ENCODE measurements at regions not wholly inside any gene's neighbourhood (a gene's known extent, or its start where the extent isn't known, plus 50 kb on each side); places are given as distances from the start of the nearest gene placed in this dataset.

GRCh38 chr21:14753466-14754258 is 207.5 kb upstream of the SAMSN1 start:
- H3K4me3 ChIP-seq (ENCODE audit: low read length) = no peak overlapping the region
- no peaks in the 10 kb centered on the region for H4K20me1 ChIP-seq (ENCODE audit: control insufficient read depth, insufficient read depth, low read depth, low read length)
- H3K27ac ChIP-seq (ENCODE audit: low read depth, low read length) = no peak overlapping the region
- no peaks in the 10 kb centered on the region for H3K27me3 ChIP-seq (ENCODE audit: control insufficient read depth, low read length)
- no peaks in the 10 kb centered on the region for H3F3A ChIP-seq (ENCODE audit: control insufficient read depth, insufficient read depth)
- H3K9me3 ChIP-seq (ENCODE audit: control insufficient read depth, insufficient read depth, low read length) = no peaks in the 10 kb centered on the region
- no peaks in the 10 kb centered on the region for H3K4me1 ChIP-seq (ENCODE audit: control insufficient read depth, low read length)
- TF ChIP-seq EZH2phosphoT487 (IDR thresholded peaks at IDR 0.05; ENCODE audit: borderline replicate concordance, low read length) (no peak), CTCF (IDR thresholded peaks at IDR 0.05; ENCODE audit: low read depth, low read length, poor library complexity, severe bottlenecking) (no peak)
- H3K79me2 ChIP-seq (ENCODE audit: control insufficient read depth, low read length) = no peaks in the 10 kb centered on the region
- H3K9me2 ChIP-seq (replicated peaks; ENCODE audit: control insufficient read depth, low read length) = no peaks in the 10 kb centered on the region
- no peak overlapping the region for H3K4me2 ChIP-seq (ENCODE audit: low read length)
- H3K36me3 ChIP-seq (ENCODE audit: control insufficient read depth, low read length) = no peaks in the 10 kb centered on the region

GRCh38 chr21:14753069-14753465 is 207.0 kb upstream of the SAMSN1 start:
- no peak overlapping the region for H3K4me2 ChIP-seq (ENCODE audit: low read length)
- H3K27ac ChIP-seq (ENCODE audit: low read depth, low read length) = no peak overlapping the region

GRCh38 chr21:14752345-14752909 is 206.3 kb upstream of the SAMSN1 start:
- Histone ChIP-seq H3K4me2 (ENCODE audit: low read length) (no peak overlapping the region), H3F3A (ENCODE audit: control insufficient read depth, insufficient read depth) (no peaks in the 10 kb centered on the region), H3K27me3 (ENCODE audit: control insufficient read depth, low read length) (no peaks in the 10 kb centered on the region), H3K4me1 (ENCODE audit: control insufficient read depth, low read length) (no peaks in the 10 kb centered on the region), H3K36me3 (ENCODE audit: control insufficient read depth, low read length) (no peaks in the 10 kb centered on the region), H3K9me2 (replicated peaks; ENCODE audit: control insufficient read depth, low read length) (no peaks in the 10 kb centered on the region), H3K4me3 (ENCODE audit: low read length) (no peak overlapping the region), H3K27ac (ENCODE audit: low read depth, low read length) (no peak overlapping the region), H3K9me3 (ENCODE audit: control insufficient read depth, insufficient read depth, low read length) (no peaks in the 10 kb centered on the region), H4K20me1 (ENCODE audit: control insufficient read depth, insufficient read depth, low read depth, low read length) (no peaks in the 10 kb centered on the region), H3K79me2 (ENCODE audit: control insufficient read depth, low read length) (no peaks in the 10 kb centered on the region)
- TF ChIP-seq EZH2phosphoT487 (IDR thresholded peaks at IDR 0.05; ENCODE audit: borderline replicate concordance, low read length) = no peak
- TF ChIP-seq CTCF (IDR thresholded peaks at IDR 0.05; ENCODE audit: low read depth, low read length, poor library complexity, severe bottlenecking) = no peak

More at GRCh38 chr21:14753069-14753465, 207.0 kb upstream of the SAMSN1 start:
- no peaks in the 10 kb centered on the region for H3K27me3 ChIP-seq (ENCODE audit: control insufficient read depth, low read length)
- no peak for TF ChIP-seq CTCF (IDR thresholded peaks at IDR 0.05; ENCODE audit: low read depth, low read length, poor library complexity, severe bottlenecking)
- TF ChIP-seq EZH2phosphoT487 (IDR thresholded peaks at IDR 0.05; ENCODE audit: borderline replicate concordance, low read length) = no peak
- H3F3A ChIP-seq (ENCODE audit: control insufficient read depth, insufficient read depth) = no peaks in the 10 kb centered on the region
- no peaks in the 10 kb centered on the region for H3K79me2 ChIP-seq (ENCODE audit: control insufficient read depth, low read length)
- no peaks in the 10 kb centered on the region for H3K4me1 ChIP-seq (ENCODE audit: control insufficient read depth, low read length)
- H3K9me3 ChIP-seq (ENCODE audit: control insufficient read depth, insufficient read depth, low read length) = no peaks in the 10 kb centered on the region
- no peaks in the 10 kb centered on the region for H3K36me3 ChIP-seq (ENCODE audit: control insufficient read depth, low read length)
- no peaks in the 10 kb centered on the region for H3K9me2 ChIP-seq (replicated peaks; ENCODE audit: control insufficient read depth, low read length)
- H3K4me3 ChIP-seq (ENCODE audit: low read length) = no peak overlapping the region
- no peaks in the 10 kb centered on the region for H4K20me1 ChIP-seq (ENCODE audit: control insufficient read depth, insufficient read depth, low read depth, low read length)
